T-helper 17 cell (primary cell): ENCODE measurements at regions not wholly inside any gene's neighbourhood (a gene's known extent, or its start where the extent isn't known, plus 50 kb on each side); places are given as distances from the start of the nearest gene placed in this dataset.

ENCODE experiments used
- ATAC-seq: fragments of 150-1000 bp; cut with Tn5 transposase; 2 replicates; pipeline ENCODE4 v1.10.0; 2021; ENCODE audit warnings: mild to moderate bottlenecking, moderate library complexity
- DNase-seq, 3 donors: peaks; one replicate each; pipeline versions ENCODE4 v3.0.0 to v3.0.0-alpha.2; 2020 to 2021
- H3K9me3 ChIP-seq: one replicate; pipeline ENCODE4 v1.7.0; 2013; ENCODE audit warnings: low read length, mild to moderate bottlenecking; ENCODE audit not compliant: control insufficient read depth, poor library complexity, severe bottlenecking
- H3K27ac Mint-ChIP-seq: one replicate; pipeline ENCODE4 v1.8.0; 2022; ENCODE audit warnings: mild to moderate bottlenecking, moderate library complexity, mixed read lengths
- H3K27me3 Mint-ChIP-seq: one replicate; pipeline ENCODE4 v1.8.0; 2022; ENCODE audit warnings: mixed read lengths
- H3K36me3 Mint-ChIP-seq: one replicate; pipeline ENCODE4 v1.8.0; 2022; ENCODE audit warnings: low read depth, mixed read lengths
- H3K4me1 Mint-ChIP-seq: one replicate; pipeline ENCODE4 v1.8.0; 2022; ENCODE audit warnings: mild to moderate bottlenecking, mixed read lengths
- H3K4me3 Mint-ChIP-seq: one replicate; pipeline ENCODE4 v1.8.0; 2022; ENCODE audit warnings: mild to moderate bottlenecking, moderate library complexity, mixed read lengths

DNA sequence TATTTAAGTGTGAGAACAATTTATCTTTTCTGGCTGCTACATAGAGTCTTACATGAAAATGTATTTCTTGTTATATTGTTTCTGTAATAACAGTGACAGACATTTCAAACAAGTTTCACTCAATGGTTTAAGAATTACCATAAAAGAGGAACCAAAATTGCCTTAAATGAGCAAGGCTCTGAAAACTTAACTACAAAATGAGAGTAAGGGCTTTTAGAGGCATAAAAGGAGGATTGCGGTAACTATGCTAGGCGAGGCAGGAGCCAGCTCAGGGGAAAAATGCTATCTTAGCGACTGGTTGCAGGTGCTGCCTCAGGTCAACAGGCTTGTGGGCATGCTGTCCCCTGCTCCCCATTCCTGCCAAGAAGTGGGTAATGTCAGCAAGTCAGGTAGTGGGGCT, 81.7 kb upstream of the MSI2 start:
- ATAC-seq (no peak), DNase-seq (no peak)
- H3K9me3 ChIP-seq, result peaks cover 1% of the 10 kb centered on the region
- Mint-ChIP-seq H3K36me3 (no peaks in the 10 kb centered on the region), H3K27me3 (peaks cover 61% of the 10 kb centered on the region), H3K4me1 (peaks cover 4% of the 10 kb centered on the region), H3K27ac (no peak overlapping the region), H3K4me3 (no peak overlapping the region)

GRCh38 chr17:57178839-57179238, 77.5 kb upstream of the MSI2 start:
- ATAC-seq (no peak), DNase-seq (no peak)
- no peaks in the 10 kb centered on the region for H3K4me1 Mint-ChIP-seq
- H3K4me3 Mint-ChIP-seq, result no peak overlapping the region
- no peaks in the 10 kb centered on the region for H3K36me3 Mint-ChIP-seq
- H3K9me3 ChIP-seq, result peaks cover 4% of the 10 kb centered on the region
- peaks cover 28% of the 10 kb centered on the region for H3K27me3 Mint-ChIP-seq
- H3K27ac Mint-ChIP-seq, result no peak overlapping the region

GRCh38 chr17:57182621-57183020, 73.7 kb upstream of the MSI2 start:
- no peak for ATAC-seq
- Mint-ChIP-seq H3K4me1 (peaks cover 2% of the 10 kb centered on the region), H3K27ac (no peak overlapping the region)

GRCh38 chr17:57186226-57187019, 69.9 kb upstream of the MSI2 start:
- Mint-ChIP-seq H3K27ac (no peak overlapping the region), H3K4me1 (peaks cover 2% of the 10 kb centered on the region), H3K27me3 (peaks cover 28% of the 10 kb centered on the region), H3K4me3 (no peak overlapping the region), H3K36me3 (no peaks in the 10 kb centered on the region)
- no peak for DNase-seq
- no peaks in the 10 kb centered on the region for H3K9me3 ChIP-seq
- no peak for ATAC-seq

More at GRCh38 chr17:57182621-57183020, 73.7 kb upstream of the MSI2 start:
- Mint-ChIP-seq H3K4me3 (no peak overlapping the region), H3K27me3 (peaks cover 12% of the 10 kb centered on the region), H3K36me3 (no peaks in the 10 kb centered on the region)
- H3K9me3 ChIP-seq, result peaks cover 4% of the 10 kb centered on the region
- DNase-seq, result no peak

DNA sequence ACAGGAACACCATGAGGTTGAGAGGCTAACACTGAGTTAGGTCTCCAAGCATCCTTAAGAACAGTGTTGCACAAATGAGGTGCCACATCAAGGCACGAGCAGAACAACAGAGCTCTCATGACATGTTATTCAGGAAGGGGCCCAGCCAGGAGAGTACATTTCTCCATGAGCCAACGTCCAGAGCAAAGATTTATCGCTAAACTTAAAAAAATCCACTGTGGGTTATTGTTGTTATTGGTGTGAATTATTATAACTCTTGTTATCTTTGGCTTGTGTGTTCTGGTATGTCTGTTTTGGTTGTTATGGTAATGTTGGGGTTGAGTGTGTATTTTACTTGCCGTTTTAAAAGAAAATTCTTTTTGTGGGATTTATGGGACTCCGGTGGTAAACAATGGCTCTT, 68.9 kb upstream of the MSI2 start:
- Mint-ChIP-seq H3K4me3 (no peak overlapping the region), H3K27me3 (peaks cover 28% of the 10 kb centered on the region), H3K36me3 (no peaks in the 10 kb centered on the region), H3K4me1 (peaks cover 2% of the 10 kb centered on the region), H3K27ac (no peak overlapping the region)
- ATAC-seq (no peak), DNase-seq (no peak)
- no peaks in the 10 kb centered on the region for H3K9me3 ChIP-seq

DNA sequence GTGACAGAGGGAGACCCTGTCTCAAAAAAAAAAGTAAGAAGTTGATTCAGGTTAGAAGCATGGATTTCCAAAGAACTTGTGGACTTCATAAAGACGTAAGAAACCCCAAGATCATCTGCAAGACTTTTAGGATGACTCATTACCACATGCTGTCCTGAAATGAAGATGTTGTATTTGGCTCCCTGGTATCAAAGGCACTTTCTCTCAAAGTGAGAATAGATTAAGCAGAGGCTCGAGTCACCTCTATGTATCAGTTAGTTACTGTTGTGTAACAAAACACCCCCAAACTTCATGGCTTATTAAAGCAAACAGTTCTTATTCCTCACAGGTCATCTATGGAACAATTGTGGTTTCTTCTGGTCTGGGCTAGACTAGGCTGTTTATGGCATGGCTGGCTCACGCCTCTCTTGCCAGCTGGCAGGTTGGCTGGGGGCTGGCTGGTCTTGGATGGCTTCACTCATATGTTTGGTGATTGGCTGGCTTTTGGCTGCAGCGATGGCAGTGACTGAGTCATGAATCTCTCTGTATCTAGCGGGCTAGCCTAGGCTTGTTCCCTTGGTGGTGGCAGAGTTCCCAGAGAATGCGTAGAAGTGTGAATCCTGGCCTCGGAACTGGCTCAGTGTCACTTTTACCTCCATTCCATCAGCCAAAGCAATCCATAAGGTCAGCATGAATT, 60.4 kb upstream of the MSI2 start:
- H3K36me3 Mint-ChIP-seq, result no peaks in the 10 kb centered on the region
- ATAC-seq (no peak), DNase-seq (no peak)
- H3K9me3 ChIP-seq, result no peaks in the 10 kb centered on the region
- H3K4me1 Mint-ChIP-seq, result no peaks in the 10 kb centered on the region
- no peak overlapping the region for H3K4me3 Mint-ChIP-seq
- no peak overlapping the region for H3K27ac Mint-ChIP-seq
- peaks cover 24% of the 10 kb centered on the region for H3K27me3 Mint-ChIP-seq

- peaks cover 18% of the 10 kb centered on the region for H3K27me3 Mint-ChIP-seq
- H3K36me3 Mint-ChIP-seq, result no peaks in the 10 kb centered on the region
- H3K9me3 ChIP-seq, result no peaks in the 10 kb centered on the region
- H3K4me1 Mint-ChIP-seq, result peaks cover 2% of the 10 kb centered on the region
- H3K4me3 Mint-ChIP-seq, result no peak overlapping the region
- ATAC-seq, result no peak
- H3K27ac Mint-ChIP-seq, result no peak overlapping the region
- DNase-seq, result no peak
These were observed 58.8 kb upstream of the MSI2 start for GRCh38 chr17:57197466-57198071.

DNA sequence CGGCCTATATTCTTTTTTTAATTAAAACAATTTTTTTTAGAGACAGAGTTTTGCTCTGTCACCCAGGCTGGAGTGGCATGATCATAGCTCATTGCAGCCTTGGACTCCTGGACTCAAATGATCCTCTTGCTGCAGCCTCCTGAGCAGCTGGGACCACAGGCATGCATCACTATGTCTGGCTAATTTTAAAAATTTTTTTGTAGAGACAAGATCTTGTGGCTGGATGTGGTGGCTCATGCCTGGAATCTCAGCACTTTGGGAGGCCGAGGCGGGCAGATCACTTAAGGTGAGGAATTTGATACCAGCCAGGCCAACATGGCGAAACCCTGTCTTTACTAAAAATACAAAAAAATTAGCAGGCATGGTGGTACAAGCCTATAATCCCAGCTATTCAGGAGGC, 54.8 kb upstream of the MSI2 start:
- no peak for ATAC-seq
- Mint-ChIP-seq H3K4me3 (no peak overlapping the region), H3K27ac (no peak overlapping the region), H3K4me1 (peaks cover 8% of the 10 kb centered on the region), H3K27me3 (peaks cover 34% of the 10 kb centered on the region), H3K36me3 (no peaks in the 10 kb centered on the region)
- no peaks in the 10 kb centered on the region for H3K9me3 ChIP-seq
- no peak for DNase-seq

GRCh38 chr17:57203040-57203439, 53.3 kb upstream of the MSI2 start:
- H3K27me3 Mint-ChIP-seq, result peaks cover 34% of the 10 kb centered on the region
- H3K9me3 ChIP-seq, result peaks cover 7% of the 10 kb centered on the region
- no peak overlapping the region for H3K27ac Mint-ChIP-seq
- H3K4me1 Mint-ChIP-seq, result peaks cover 8% of the 10 kb centered on the region
- H3K36me3 Mint-ChIP-seq, result no peaks in the 10 kb centered on the region
- DNase-seq (no peak), ATAC-seq (no peak)
- no peak overlapping the region for H3K4me3 Mint-ChIP-seq
